Immature natural killer cell (primary cell): ENCODE measurements at regions not wholly inside any gene's neighbourhood (a gene's known extent, or its start where the extent isn't known, plus 50 kb on each side); places are given as distances from the start of the nearest gene placed in this dataset.

Experiments used
- DNase-seq, 3 donors: peaks; one replicate each; pipeline ENCODE4 v3.0.0; 2022; ENCODE audit warnings: mixed read lengths in 1 of 3
- H3K27ac Mint-ChIP-seq, 6 donors: one replicate each; pipeline ENCODE4 v1.8.0; 2020; ENCODE audit warnings: mixed read lengths in 6 of 6, mild to moderate bottlenecking in 5 of 6, inconsistent platforms in 4 of 6, moderate library complexity in 3 of 6
- H3K27me3 Mint-ChIP-seq, 3 donors: one replicate each; pipeline ENCODE4 v1.8.0; 2020 to 2021; ENCODE audit warnings: low read depth in 3 of 3, mild to moderate bottlenecking in 3 of 3, mixed read lengths in 3 of 3, moderate library complexity in 3 of 3, inconsistent platforms in 1 of 3
- H3K36me3 Mint-ChIP-seq, 3 donors: one replicate each; pipeline ENCODE4 v1.8.0; 2020; ENCODE audit warnings: mixed read lengths in 3 of 3, inconsistent platforms in 2 of 3, mild to moderate bottlenecking in 2 of 3
- H3K4me1 Mint-ChIP-seq, 2 donors: one replicate each; pipeline ENCODE4 v1.8.0; 2020; ENCODE audit warnings: inconsistent platforms in 2 of 2, mild to moderate bottlenecking in 2 of 2, mixed read lengths in 2 of 2, moderate library complexity in 1 of 2
- H3K4me3 Mint-ChIP-seq, 5 donors: one replicate each; pipeline ENCODE4 v1.8.0; 2020; ENCODE audit warnings: mild to moderate bottlenecking in 5 of 5, mixed read lengths in 5 of 5, inconsistent platforms in 3 of 5, moderate library complexity in 3 of 5
- H3K9me3 Mint-ChIP-seq, 6 donors: one replicate each; pipeline ENCODE4 v1.8.0; 2020; ENCODE audit warnings: mild to moderate bottlenecking in 6 of 6, mixed read lengths in 6 of 6, inconsistent platforms in 4 of 6, moderate library complexity in 3 of 6

DNA sequence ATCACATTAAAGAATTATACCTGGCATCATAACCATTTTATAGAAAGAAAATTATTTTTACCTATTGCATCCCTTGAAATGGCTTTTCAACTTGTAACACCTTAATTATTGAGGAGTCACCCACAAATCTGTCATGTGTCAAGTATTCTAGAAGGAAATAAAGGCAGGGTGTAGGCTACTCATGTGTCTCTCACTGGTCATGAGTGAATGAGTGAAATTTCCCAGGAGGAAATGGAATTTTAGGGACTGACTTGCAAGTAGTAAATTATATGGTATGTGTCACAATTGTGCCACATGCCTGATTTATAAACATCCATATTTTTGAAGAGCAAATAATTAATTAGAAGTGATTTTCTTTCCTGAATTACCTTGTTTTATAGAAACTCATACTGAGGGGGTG, 310.5 kb upstream of the ADAMTS9 start:
- DNase-seq = no peak
- no peak overlapping the region for H3K4me3 Mint-ChIP-seq
- no peak overlapping the region for H3K27ac Mint-ChIP-seq

DNA sequence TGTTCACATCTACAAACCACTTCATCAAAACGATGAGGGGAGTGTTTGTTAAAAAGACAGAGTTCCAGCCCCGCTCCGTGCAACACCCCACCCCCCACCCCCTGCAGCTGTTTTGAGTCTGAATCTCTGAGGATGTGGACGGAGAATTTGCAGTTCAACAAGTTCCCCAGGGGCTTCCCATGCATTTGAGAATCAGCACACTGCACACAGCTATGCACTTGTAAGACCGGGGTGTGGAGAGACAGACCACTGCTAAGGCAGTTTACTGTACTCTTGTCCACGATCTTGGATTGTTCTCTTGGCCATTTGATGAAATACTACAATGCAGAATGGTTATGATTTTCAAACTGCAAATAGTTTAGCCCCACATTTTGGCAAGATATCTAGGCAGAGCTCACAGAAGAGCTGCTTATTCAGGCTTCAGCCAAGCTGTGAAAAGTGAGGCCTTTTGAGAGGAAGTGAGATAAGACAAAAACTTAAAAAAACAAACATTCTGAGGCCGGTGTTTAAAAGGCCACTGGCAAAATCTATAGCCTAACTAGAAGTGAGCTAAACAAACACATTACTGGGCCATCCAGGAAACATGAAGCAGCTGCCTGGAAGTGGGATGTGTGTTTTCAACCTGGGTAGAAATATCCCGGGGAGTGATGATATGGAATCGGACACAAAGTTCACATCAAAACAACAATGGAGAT, 308.2 kb upstream of the ADAMTS9 start:
- H3K36me3 Mint-ChIP-seq = no peaks in the 10 kb centered on the region
- H3K4me1 Mint-ChIP-seq = no peaks in the 10 kb centered on the region
- H3K27me3 Mint-ChIP-seq = no peaks in the 10 kb centered on the region
- peaks cover 0 to 47% (median 8%) of the 10 kb centered on the region in 6 donors for H3K9me3 Mint-ChIP-seq
- DNase-seq = no peak
- H3K4me3 Mint-ChIP-seq = no peak overlapping the region
- H3K27ac Mint-ChIP-seq = no peak overlapping the region

More for the DNA sequence above, 310.5 kb upstream of the ADAMTS9 start:
- Mint-ChIP-seq H3K27me3 (no peaks in the 10 kb centered on the region), H3K36me3 (no peaks in the 10 kb centered on the region), H3K4me1 (no peaks in the 10 kb centered on the region), H3K9me3 (peaks cover 0 to 47% (median 10%) of the 10 kb centered on the region in 6 donors)

DNA sequence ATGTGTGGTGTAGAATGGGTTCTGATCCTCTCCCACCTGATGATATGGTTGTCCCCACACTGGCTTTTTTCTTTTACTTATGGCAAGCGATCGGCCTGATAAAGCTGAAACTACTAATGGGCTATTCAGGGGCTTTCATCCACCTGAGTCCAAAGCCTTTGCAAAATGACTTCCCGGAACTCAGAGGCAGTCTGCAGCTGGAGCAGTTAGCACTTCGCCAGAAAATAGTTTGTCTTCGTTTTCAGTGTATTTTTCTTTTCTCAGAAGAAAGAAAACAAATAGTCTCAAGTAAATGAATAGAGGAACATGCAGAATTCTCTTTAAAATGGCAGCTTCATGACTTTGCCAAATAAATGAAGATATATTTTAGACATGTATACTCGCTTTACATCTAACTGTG, 306.0 kb upstream of the ADAMTS9 start:
- no peaks in the 10 kb centered on the region for H3K36me3 Mint-ChIP-seq
- H3K9me3 Mint-ChIP-seq = peaks cover 0 to 41% (median 4%) of the 10 kb centered on the region in 6 donors
- H3K27me3 Mint-ChIP-seq = peaks cover 0 to 2% (median 0%) of the 10 kb centered on the region in 3 donors
- H3K4me3 Mint-ChIP-seq = no peak overlapping the region
- no peak for DNase-seq
- H3K27ac Mint-ChIP-seq = no peak overlapping the region
- H3K4me1 Mint-ChIP-seq = no peaks in the 10 kb centered on the region

DNA sequence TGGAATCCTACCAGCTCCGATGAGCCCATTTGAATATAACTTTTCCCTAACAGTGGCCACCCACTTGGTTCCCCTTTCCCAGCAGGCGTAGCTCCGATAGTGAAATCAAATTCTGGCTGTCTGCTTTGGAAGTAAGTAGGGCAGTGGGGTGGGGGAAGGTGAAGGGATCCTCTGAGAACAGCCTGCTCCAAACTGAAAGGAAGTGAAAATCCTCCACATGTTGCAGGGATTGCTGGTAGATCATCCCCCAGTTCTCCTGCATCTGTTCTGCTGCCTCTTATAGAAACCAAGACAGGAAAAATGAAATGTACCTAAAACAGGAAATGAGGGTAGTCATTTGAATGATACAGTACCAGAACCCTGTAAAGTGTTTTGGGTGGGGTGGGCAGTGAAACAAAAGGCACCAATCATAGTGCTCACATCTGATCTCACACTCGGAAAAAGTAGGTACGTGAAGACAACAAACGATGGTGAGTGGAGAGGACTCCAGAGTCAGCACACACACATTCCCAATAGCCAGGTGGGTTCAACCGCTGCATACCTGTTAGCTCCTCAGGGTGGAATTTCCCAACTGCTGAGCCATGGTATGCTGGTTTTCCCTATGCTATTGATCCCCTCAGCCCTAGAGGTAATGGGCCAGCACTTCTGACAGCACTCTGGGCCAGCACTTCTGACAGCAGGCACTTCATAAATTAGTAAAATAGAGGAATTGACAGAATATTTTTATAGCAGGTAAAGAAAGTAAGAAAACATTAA, 304.9 kb upstream of the ADAMTS9 start:
- no peaks in the 10 kb centered on the region for H3K4me1 Mint-ChIP-seq
- peaks cover 2 to 45% (median 6%) of the 10 kb centered on the region in 6 donors for H3K9me3 Mint-ChIP-seq
- H3K36me3 Mint-ChIP-seq = no peaks in the 10 kb centered on the region
- peaks cover 0 to 2% (median 0%) of the 10 kb centered on the region in 3 donors for H3K27me3 Mint-ChIP-seq
- no peak overlapping the region for H3K27ac Mint-ChIP-seq
- H3K4me3 Mint-ChIP-seq = no peak overlapping the region
- no peak for DNase-seq

DNA sequence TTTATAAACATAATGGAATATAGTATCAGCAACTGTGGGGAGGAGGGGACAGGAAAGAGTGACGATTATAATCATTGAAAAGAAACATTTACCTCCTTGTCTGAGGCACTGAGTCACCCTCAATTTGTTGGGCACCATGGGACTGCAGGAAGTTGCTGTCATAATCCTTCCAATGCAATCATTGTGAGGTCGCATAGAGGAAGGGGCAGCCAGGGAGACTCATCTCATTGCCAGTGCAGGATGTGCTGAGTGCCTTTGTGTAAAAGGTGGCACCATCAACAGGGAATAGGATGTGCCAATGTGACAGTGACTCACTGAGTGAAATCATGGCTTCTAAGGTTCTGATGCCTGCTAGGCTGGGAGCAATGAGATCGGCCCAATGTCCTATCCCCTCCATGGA, 300.4 kb upstream of the ADAMTS9 start:
- H3K27ac Mint-ChIP-seq = no peak overlapping the region
- H3K27me3 Mint-ChIP-seq = peaks cover 0 to 2% (median 0%) of the 10 kb centered on the region in 3 donors
- no peaks in the 10 kb centered on the region for H3K4me1 Mint-ChIP-seq
- no peak for DNase-seq
- peaks cover 9 to 40% (median 17%) of the 10 kb centered on the region in 6 donors for H3K9me3 Mint-ChIP-seq
- no peak overlapping the region for H3K4me3 Mint-ChIP-seq
- no peaks in the 10 kb centered on the region for H3K36me3 Mint-ChIP-seq

DNA sequence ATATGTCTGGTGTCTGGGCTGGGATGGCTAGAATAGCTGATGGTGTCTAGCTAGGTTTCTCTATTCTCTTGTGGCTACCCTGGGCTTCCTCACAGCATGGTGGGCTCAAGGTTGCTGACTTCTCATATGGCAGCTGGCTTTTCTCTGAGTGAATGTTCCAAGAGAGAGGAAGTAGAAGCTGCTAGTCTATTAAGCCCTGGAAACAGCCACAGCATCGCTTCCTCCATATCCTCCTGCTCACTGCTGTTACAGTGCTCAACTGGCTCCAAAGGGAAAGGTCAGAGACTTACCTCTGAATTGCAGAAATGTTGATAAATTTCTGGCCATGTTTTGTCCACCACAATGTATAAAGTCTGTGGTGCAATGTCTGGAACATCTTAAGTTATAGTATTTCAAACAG, 299.9 kb upstream of the ADAMTS9 start:
- no peaks in the 10 kb centered on the region for H3K4me1 Mint-ChIP-seq
- H3K9me3 Mint-ChIP-seq = peaks cover 9 to 39% (median 17%) of the 10 kb centered on the region in 6 donors
- no peak overlapping the region for H3K27ac Mint-ChIP-seq
- no peak for DNase-seq
- peaks cover 0 to 2% (median 0%) of the 10 kb centered on the region in 3 donors for H3K27me3 Mint-ChIP-seq
- no peak overlapping the region for H3K4me3 Mint-ChIP-seq
- H3K36me3 Mint-ChIP-seq = no peaks in the 10 kb centered on the region

DNA sequence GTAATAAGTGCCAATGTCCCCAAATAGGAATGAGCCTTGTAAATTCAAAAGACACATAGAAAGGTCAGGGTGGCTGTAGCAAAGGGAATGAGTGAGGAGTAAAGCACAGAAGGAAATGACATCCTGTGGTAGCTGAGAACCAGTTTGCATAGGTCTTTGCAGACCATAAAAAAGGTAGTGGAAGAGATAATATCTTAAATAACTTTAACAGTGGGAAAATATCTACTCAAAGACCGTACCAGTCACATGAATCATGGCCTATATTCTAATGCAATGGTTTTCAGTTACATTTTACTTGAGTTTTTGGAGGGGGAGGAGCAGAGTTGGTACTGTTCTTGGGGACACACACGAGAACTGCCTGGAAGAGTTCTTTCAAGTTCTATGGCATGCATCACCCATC, 297.3 kb upstream of the ADAMTS9 start:
- Mint-ChIP-seq H3K36me3 (no peaks in the 10 kb centered on the region), H3K27ac (no peak overlapping the region), H3K27me3 (peaks cover 0 to 2% (median 0%) of the 10 kb centered on the region in 3 donors), H3K9me3 (peaks cover 9 to 35% (median 17%) of the 10 kb centered on the region in 6 donors), H3K4me3 (no peak overlapping the region), H3K4me1 (no peaks in the 10 kb centered on the region)
- DNase-seq = no peak

DNA sequence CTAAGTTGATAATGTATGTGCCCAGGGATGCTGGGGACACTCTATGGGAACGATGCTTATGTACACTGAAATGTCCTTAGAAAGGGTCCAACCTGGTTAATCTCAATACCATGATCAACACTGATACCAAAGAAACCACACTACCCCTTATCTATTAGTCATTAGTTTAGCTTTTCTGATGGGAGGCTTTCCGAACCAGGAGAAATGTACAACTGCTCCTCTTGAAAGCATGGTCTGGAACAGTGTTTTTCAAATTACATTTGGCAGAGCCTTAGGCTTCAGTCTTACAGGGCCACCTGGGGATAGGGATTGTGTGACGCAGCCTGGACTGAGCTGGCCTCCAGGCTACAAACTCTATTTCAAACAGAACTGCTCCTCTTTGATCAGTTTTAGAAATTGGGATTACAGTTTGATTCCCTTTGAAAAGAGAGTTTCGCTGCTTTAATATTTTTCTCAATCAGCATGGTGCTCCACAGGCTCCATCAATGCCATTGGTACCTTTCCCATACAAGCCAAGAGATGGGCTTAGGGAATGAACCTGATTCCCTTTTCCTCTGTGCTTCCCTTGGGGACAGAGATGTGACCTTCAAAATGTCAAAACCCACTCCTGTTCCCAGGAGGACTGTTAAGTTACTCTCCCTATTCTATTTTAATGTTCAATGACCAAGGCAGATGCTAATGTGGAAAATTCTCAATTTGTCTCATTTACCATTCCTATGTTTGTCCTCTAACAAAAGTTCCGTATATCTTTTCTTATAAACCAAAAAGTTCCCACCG, 296.0 kb upstream of the ADAMTS9 start:
- Mint-ChIP-seq H3K36me3 (no peaks in the 10 kb centered on the region), H3K27me3 (no peaks in the 10 kb centered on the region), H3K27ac (no peak overlapping the region), H3K4me3 (no peak overlapping the region), H3K4me1 (no peaks in the 10 kb centered on the region), H3K9me3 (peaks cover 9 to 32% (median 17%) of the 10 kb centered on the region in 6 donors)
- DNase-seq = no peak

DNA sequence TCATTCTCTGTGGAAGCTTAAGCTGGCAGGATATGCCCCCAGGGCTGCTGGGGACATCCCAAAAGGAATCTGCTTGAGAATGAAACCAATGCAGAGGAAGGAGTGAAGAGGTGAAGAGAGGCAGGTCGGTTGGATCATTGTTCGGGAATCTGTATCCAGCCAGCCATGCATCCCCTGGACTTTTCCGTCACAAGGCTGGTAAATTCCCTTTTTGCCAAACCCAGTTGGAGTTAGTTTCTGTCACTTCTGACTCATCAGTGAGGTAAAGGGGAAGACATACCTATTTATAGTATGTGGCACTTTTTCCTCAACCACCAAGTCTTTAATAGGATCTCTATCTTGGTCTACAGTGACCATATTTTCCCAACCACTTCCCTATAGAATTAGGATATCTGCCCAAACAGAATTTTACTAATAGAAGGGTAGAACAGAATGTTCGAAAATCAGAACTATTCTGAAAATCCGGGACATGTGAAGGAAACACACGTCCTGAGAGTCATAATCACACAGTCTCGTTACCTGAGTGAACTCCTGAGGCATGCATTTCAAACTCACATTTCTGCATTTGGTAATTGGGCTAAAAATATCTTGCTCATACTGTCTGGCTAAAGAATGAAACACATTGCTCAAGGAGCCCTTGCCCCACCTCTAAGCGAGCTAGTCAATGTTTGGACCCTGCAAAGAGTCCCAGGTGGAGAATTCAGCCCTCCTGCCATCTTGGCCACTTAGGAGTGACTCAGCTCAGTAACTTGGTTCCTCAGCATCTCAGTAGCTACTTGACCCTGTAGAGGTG, 289.7 kb upstream of the ADAMTS9 start:
- no peak for DNase-seq
- Mint-ChIP-seq H3K27me3 (no peaks in the 10 kb centered on the region), H3K27ac (no peak overlapping the region), H3K36me3 (no peaks in the 10 kb centered on the region), H3K9me3 (peaks cover 2 to 27% (median 10%) of the 10 kb centered on the region in 6 donors), H3K4me1 (no peaks in the 10 kb centered on the region), H3K4me3 (no peak overlapping the region)

DNA sequence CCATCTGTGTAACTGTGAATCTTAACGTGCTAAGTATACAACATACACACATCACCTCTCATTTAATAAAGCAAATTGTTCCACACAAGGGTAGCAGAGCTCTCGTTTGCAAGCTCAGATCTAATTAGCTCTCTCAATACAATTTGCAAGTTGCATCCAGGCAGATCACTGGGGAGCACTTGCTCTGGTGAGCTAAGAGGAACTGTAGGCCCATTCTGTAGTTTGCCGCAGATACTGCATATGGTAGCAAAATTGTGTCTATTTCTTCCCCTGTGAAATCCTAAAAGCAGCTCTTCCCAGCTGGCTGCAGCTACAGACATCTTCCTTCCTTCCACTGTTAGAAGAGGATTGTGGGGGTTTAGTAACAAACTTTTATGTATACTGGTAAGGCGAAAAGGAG, 288.7 kb upstream of the ADAMTS9 start:
- DNase-seq = no peak
- H3K9me3 Mint-ChIP-seq = peaks cover 2 to 35% (median 12%) of the 10 kb centered on the region in 6 donors
- no peaks in the 10 kb centered on the region for H3K36me3 Mint-ChIP-seq
- no peaks in the 10 kb centered on the region for H3K4me1 Mint-ChIP-seq
- no peak overlapping the region for H3K4me3 Mint-ChIP-seq
- H3K27ac Mint-ChIP-seq = no peak overlapping the region
- no peaks in the 10 kb centered on the region for H3K27me3 Mint-ChIP-seq

DNA sequence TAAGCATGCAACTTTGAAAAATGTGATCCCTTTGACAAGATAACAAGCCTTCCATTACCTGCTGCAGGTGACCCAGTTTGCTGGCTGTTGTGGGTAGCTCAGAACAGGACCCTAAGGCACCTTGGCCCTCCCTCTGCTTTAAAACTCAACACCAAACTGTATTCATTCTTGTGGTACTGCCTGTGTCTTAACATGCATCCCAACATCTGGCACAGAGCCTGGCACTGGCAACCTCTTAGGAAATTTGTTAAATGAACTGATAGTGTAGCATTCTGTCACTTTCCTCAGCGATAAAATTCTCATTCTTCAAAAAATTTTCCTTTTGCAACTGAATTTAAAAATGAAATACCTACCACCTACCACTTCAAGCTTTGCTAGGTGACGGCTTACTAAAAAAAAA, 287.3 kb upstream of the ADAMTS9 start:
- peaks cover 0 to 5% (median 0%) of the 10 kb centered on the region in 3 donors for H3K36me3 Mint-ChIP-seq
- no peak overlapping the region for H3K4me3 Mint-ChIP-seq
- H3K4me1 Mint-ChIP-seq = no peaks in the 10 kb centered on the region
- no peak overlapping the region for H3K27ac Mint-ChIP-seq
- peaks cover 3 to 35% (median 13%) of the 10 kb centered on the region in 6 donors for H3K9me3 Mint-ChIP-seq
- DNase-seq = no peak
- no peaks in the 10 kb centered on the region for H3K27me3 Mint-ChIP-seq

DNA sequence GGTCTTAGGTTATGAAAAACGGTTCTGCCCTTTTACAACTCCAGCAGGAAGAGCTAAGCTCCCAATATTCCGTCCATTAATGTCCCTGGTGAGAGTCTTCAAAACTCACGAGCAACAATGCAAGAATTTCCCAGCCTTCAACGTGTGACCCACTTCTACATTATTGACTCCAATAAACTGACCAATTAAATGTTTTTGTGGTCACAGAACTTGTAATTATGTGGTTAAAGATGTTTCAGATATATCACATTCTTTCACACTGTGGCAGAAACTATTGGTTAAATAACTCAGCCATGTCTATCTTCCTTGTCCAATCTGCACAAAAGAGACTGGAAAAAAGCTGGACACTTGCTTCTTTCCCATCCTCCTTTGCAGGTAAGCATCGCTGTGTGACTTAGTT, 286.6 kb upstream of the ADAMTS9 start:
- peaks cover 0 to 5% (median 0%) of the 10 kb centered on the region in 3 donors for H3K36me3 Mint-ChIP-seq
- no peak overlapping the region for H3K4me3 Mint-ChIP-seq
- H3K9me3 Mint-ChIP-seq = peaks cover 5 to 35% (median 15%) of the 10 kb centered on the region in 6 donors
- no peak overlapping the region for H3K27ac Mint-ChIP-seq
- H3K4me1 Mint-ChIP-seq = no peaks in the 10 kb centered on the region
- no peaks in the 10 kb centered on the region for H3K27me3 Mint-ChIP-seq
- no peak for DNase-seq

DNA sequence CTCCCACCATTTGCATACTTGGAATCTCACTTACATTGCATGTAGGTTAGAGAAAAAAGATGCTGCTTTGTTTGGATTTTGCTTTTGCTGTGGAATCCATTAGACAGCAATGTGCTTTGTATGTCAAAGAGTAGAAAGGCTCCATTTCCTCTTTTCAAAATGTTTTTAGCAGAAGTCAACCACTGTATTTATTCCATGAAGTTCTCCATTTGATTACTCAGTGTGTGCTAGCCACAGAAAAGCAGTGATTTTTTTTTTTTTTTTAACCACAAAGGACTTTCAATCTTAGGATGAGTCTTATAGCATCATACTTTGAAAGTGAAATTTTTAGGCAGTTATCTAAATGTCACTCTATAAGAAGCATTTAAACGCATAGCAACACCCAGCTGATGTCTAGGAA, 285.0 kb upstream of the ADAMTS9 start:
- H3K36me3 Mint-ChIP-seq = peaks cover 0 to 7% (median 5%) of the 10 kb centered on the region in 3 donors
- DNase-seq = no peak
- H3K27me3 Mint-ChIP-seq = no peaks in the 10 kb centered on the region
- no peak overlapping the region for H3K27ac Mint-ChIP-seq
- H3K4me3 Mint-ChIP-seq = no peak overlapping the region
- H3K9me3 Mint-ChIP-seq = peaks cover 5 to 42% (median 18%) of the 10 kb centered on the region in 6 donors
- H3K4me1 Mint-ChIP-seq = no peaks in the 10 kb centered on the region
